HG02588 (cell line): ENCODE measurements at regions not wholly inside any gene's neighbourhood (a gene's known extent, or its start where the extent isn't known, plus 50 kb on each side); places are given as distances from the start of the nearest gene placed in this dataset.

ENCODE experiments used
- ATAC-seq: cut with Tn5 transposase; IDR thresholded peaks from one replicate; pipeline ENCODE4 v1.9.1; 2021; ENCODE audit warnings: mild to moderate bottlenecking, moderate library complexity; ENCODE audit not compliant: unreplicated experiment

- no peak for ATAC-seq
Observed at GRCh38 chr2:45337481-45337880, 273.6 kb downstream of the SRBD1 start.

- ATAC-seq = no peak
Observed at GRCh38 chr2:45334205-45334604, 276.9 kb downstream of the SRBD1 start.

- no peak for ATAC-seq
Observed at GRCh38 chr2:45332567-45332966, 278.5 kb downstream of the SRBD1 start.

- no peak for ATAC-seq
Observed at GRCh38 chr2:45332094-45332493, 279.0 kb downstream of the SRBD1 start.

- ATAC-seq = no peak
Observed at GRCh38 chr2:45331410-45331786, 279.7 kb downstream of the SRBD1 start.

GRCh38 chr2:45330637-45331409 is 280.2 kb downstream of the SRBD1 start:
- ATAC-seq = no peak

- no peak for ATAC-seq
Observed at GRCh38 chr2:45330108-45330507, 281.0 kb downstream of the SRBD1 start.

- no peak for ATAC-seq
Observed at GRCh38 chr2:45329045-45329677, 281.9 kb downstream of the SRBD1 start.

GRCh38 chr2:45328264-45328870 is 282.7 kb downstream of the SRBD1 start:
- ATAC-seq = no peak

- no peak for ATAC-seq
Observed at GRCh38 chr2:45323344-45323743, 287.7 kb downstream of the SRBD1 start.

GRCh38 chr2:45320956-45321355 is 290.1 kb downstream of the SRBD1 start:
- no peak for ATAC-seq

- ATAC-seq = no peak
Observed at GRCh38 chr2:45319683-45320455, 291.2 kb downstream of the SRBD1 start.

- ATAC-seq = no peak
Observed at GRCh38 chr2:45318686-45319085, 292.4 kb downstream of the SRBD1 start.

GRCh38 chr2:45316576-45317338 is 294.3 kb downstream of the SRBD1 start:
- ATAC-seq = no peak

- ATAC-seq = no peak
Observed at GRCh38 chr2:45315861-45316260, 295.2 kb downstream of the SRBD1 start.

GRCh38 chr2:45312275-45312674 is 298.8 kb downstream of the SRBD1 start:
- ATAC-seq = no peak

- ATAC-seq = no peak
Observed at GRCh38 chr2:45311559-45311958, 299.5 kb downstream of the SRBD1 start.

- no peak for ATAC-seq
Observed at GRCh38 chr2:45307147-45307546, 297.9 kb upstream of the SIX2 start.

GRCh38 chr2:45305599-45305998 is 296.3 kb upstream of the SIX2 start:
- no peak for ATAC-seq

GRCh38 chr2:45303417-45304202 is 294.4 kb upstream of the SIX2 start:
- no peak for ATAC-seq
